Osteocyte (in vitro differentiated cells): ENCODE measurements at regions not wholly inside any gene's neighbourhood (a gene's known extent, or its start where the extent isn't known, plus 50 kb on each side); places are given as distances from the start of the nearest gene placed in this dataset.

Experiments used
- DNase-seq: peaks from one replicate; pipeline ENCODE4 v3.0.0; 2021; ENCODE audit warnings: mixed read lengths; ENCODE audit not compliant: unreplicated experiment; ENCODE audit errors: extremely low spot score
- H3K27ac Mint-ChIP-seq: one replicate; pipeline ENCODE4 v1.8.0; 2021; ENCODE audit warnings: mild to moderate bottlenecking, mixed read lengths; ENCODE audit not compliant: unreplicated experiment
- H3K27me3 Mint-ChIP-seq: one replicate; pipeline ENCODE4 v1.8.0; 2021; ENCODE audit warnings: mixed read lengths; ENCODE audit not compliant: unreplicated experiment
- H3K36me3 Mint-ChIP-seq: one replicate; pipeline ENCODE4 v1.8.0; 2021; ENCODE audit warnings: mixed read lengths; ENCODE audit not compliant: unreplicated experiment
- H3K4me1 Mint-ChIP-seq: one replicate; pipeline ENCODE4 v1.8.0; 2021; ENCODE audit warnings: mixed read lengths; ENCODE audit not compliant: unreplicated experiment
- H3K4me3 Mint-ChIP-seq: one replicate; pipeline ENCODE4 v1.8.0; 2021; ENCODE audit warnings: mild to moderate bottlenecking, moderate library complexity, mixed read lengths; ENCODE audit not compliant: unreplicated experiment
- H3K9me3 Mint-ChIP-seq: one replicate; pipeline ENCODE4 v1.8.0; 2021; ENCODE audit warnings: mixed read lengths; ENCODE audit not compliant: unreplicated experiment
- TF ChIP-seq, protein P1 (sequence below): fragments of 200-600 bp; sonication (generic); IDR thresholded peaks from 2 replicates; pipeline ENCODE4 v1.5.0; 2021; ENCODE audit warnings: antibody characterized with exemption, mild to moderate bottlenecking, moderate library complexity

DNA sequence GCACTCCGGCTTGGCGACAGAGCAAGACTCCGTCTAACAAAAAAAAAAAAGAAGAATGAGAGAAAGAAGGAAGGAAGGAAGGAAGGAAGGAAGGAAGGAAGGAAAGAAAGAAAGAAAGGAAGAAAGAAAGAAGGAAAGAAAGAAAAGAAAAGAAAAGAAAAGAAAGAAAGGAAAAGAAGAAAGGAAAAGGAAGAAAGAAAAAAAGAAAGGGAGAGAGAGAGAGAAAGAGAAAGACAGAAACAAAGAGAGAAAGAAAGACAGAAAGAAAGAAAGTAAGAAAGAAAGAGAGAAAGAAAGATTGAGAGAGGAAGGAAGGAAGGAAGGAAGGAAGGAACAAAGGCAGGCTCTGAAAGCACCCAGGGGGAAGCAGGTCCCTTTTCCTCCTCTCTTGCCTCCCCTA lies 336.6 kb upstream of the GATB start:
- Mint-ChIP-seq H3K27me3 (no peaks in the 10 kb centered on the region), H3K36me3 (no peaks in the 10 kb centered on the region), H3K4me1 (peaks cover 22% of the 10 kb centered on the region), H3K27ac (no peak overlapping the region), H3K4me3 (no peak overlapping the region), H3K9me3 (no peaks in the 10 kb centered on the region)
- DNase-seq = no peak
- TF ChIP-seq, protein P1, sequence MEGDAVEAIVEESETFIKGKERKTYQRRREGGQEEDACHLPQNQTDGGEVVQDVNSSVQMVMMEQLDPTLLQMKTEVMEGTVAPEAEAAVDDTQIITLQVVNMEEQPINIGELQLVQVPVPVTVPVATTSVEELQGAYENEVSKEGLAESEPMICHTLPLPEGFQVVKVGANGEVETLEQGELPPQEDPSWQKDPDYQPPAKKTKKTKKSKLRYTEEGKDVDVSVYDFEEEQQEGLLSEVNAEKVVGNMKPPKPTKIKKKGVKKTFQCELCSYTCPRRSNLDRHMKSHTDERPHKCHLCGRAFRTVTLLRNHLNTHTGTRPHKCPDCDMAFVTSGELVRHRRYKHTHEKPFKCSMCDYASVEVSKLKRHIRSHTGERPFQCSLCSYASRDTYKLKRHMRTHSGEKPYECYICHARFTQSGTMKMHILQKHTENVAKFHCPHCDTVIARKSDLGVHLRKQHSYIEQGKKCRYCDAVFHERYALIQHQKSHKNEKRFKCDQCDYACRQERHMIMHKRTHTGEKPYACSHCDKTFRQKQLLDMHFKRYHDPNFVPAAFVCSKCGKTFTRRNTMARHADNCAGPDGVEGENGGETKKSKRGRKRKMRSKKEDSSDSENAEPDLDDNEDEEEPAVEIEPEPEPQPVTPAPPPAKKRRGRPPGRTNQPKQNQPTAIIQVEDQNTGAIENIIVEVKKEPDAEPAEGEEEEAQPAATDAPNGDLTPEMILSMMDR = no peak

DNA sequence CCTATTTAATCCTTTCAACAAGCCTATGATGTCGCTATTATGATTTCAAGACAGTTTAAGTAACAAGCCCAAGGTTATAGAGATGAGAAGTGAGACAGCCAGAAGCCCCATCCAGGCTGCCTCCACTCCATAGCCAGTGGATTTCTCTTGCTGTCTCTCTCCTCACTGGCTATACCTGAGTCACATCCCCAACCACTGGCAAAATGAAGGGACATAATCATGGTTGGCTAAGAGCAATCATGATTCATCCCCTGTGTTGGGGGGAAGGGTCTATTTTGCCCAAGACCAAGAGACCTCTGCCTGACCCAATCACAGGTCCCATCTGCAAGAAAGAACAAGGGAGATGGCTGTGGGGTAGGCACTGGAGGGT lies 334.9 kb upstream of the GATB start:
- DNase-seq = no peak
- Mint-ChIP-seq H3K27me3 (no peaks in the 10 kb centered on the region), H3K4me1 (peaks cover 19% of the 10 kb centered on the region), H3K27ac (peak overlapping the region; percentile 54), H3K4me3 (no peak overlapping the region), H3K36me3 (no peaks in the 10 kb centered on the region), H3K9me3 (no peaks in the 10 kb centered on the region)
- TF ChIP-seq, protein P1 = no peak

DNA sequence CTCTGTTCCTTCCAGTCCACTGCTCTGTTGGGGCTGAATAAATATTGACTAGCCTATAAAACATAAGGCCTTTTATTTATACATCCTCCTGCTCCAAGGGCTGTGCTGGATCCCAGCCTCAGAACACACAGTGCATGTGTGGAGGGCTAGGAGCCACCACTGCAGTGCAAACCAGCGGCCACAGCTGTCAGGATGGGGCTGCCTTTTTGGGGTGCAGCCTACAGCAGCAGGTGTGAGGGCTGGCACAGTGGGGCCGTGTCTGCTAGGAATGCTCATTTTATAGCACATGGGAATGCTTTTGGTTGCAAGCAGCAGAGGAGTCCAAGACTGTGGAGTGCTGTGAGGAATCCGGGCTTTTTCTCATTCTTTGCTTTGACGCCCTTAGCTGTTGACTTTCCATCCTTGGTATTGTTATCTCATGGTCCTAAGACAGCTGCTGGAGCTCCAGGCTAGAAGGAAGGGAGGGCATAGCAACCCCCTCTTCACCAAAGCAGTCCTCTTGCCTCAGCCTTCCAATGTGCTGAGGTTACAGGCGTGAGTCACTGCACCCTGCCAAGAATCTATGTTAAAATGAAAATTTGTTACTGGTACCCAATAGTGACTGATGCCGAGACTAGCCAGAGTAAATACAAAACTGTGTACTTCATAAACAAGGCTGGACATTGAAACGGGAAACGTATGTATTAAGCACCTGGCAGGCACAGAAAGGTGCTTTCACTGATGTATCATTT lies 334.3 kb upstream of the GATB start:
- Mint-ChIP-seq H3K36me3 (peaks cover 1% of the 10 kb centered on the region), H3K9me3 (no peaks in the 10 kb centered on the region), H3K27me3 (no peaks in the 10 kb centered on the region), H3K4me1 (peaks cover 22% of the 10 kb centered on the region), H3K27ac (peak overlapping the region; percentile 54), H3K4me3 (no peak overlapping the region)
- DNase-seq = no peak
- TF ChIP-seq, protein P1 = no peak

DNA sequence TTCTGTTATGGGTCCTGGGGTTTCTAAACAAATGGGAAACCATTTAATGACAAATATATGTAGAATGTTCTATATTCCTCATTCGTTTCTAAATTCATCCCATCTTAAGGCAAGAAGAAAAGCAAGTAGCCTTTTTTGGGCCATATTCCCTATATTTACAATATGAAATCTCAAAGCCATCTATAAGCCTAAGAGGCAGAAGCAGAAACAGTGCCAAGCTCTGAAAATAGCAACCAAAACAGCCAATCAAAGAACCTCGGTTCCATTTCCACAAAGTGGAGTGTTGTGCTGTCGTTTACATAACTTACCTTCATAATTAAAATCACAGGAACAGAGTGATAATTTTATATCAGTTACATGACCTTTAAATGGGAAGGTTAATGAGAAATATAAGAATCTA lies 330.6 kb upstream of the GATB start:
- Mint-ChIP-seq H3K36me3 (peaks cover 1% of the 10 kb centered on the region), H3K9me3 (no peaks in the 10 kb centered on the region), H3K4me1 (peaks cover 22% of the 10 kb centered on the region)

DNA sequence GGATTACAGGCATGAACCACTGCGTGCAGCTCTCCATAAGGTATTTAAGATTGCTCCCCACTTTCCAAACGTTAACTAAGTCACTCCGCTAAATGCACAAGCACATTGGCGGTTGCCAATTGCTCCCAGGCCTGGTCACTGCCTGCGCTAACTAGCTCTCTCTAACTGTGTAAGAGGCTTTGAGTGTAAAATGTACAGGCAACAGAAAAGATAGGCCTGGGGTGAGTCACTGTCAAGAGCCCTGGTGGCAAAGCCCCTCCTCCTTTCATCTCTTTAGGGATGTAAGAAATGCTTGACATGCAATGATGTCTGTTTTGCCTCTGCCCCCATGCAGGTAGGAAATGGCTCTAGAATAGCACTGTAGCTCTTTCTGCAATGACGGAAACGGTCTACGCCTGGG lies 329.7 kb upstream of the GATB start:
- TF ChIP-seq, protein P1 = no peak
- peaks cover 18% of the 10 kb centered on the region for H3K4me1 Mint-ChIP-seq
- H3K27ac Mint-ChIP-seq = peak overlapping the region; percentile 55
- peaks cover 1% of the 10 kb centered on the region for H3K36me3 Mint-ChIP-seq
- peaks cover 7% of the 10 kb centered on the region for H3K27me3 Mint-ChIP-seq
- no peak for DNase-seq
- H3K9me3 Mint-ChIP-seq = no peaks in the 10 kb centered on the region
- no peak overlapping the region for H3K4me3 Mint-ChIP-seq

More for the DNA sequence above, 330.6 kb upstream of the GATB start:
- Mint-ChIP-seq H3K27ac (no peak overlapping the region), H3K27me3 (no peaks in the 10 kb centered on the region), H3K4me3 (no peak overlapping the region)
- no peak for DNase-seq
- TF ChIP-seq, protein P1 = no peak
